ENCODE measurements at regions not wholly inside any gene's neighbourhood (a gene's known extent, or its start where the extent isn't known, plus 50 kb on each side); places are given as distances from the start of the nearest gene placed in this dataset.

DNA sequence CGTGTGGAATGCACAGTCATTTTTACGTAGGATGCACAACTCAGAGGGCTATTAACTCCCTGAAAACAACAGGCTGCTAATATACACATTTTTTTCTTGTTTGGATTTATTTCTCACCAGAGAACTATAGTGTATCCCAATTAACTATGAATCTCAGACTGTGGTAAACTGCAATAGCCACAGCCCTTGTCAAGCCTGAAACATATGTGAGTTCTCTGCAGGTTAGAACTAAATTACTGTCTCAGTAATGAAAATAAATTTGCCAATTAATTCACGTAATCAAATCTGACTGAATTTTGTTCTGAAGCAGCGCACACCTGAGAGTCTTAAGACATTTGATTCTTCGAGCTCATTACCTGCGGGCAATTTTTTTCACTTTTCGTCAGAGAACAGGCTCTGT, 318.6 kb downstream of the PMP22 start:
- H3K79me2 ChIP-seq (ENCODE audit: low read length): no peaks in the 10 kb centered on the region
- H3K36me3 ChIP-seq (replicated peaks; ENCODE audit: low read depth, low read length): no peaks in the 10 kb centered on the region
- H3K9ac ChIP-seq (ENCODE audit: low read length): no peak overlapping the region
- H3K27ac ChIP-seq (ENCODE audit: low read length): no peak overlapping the region
- H3K9me3 ChIP-seq (ENCODE audit: insufficient read depth, low read length): no peaks in the 10 kb centered on the region
- H3K4me1 ChIP-seq (ENCODE audit: low read length): no peaks in the 10 kb centered on the region
- H3K4me2 ChIP-seq (ENCODE audit: low read length): no peak overlapping the region
- H3K4me3 ChIP-seq (ENCODE audit: low read length): no peak overlapping the region
- H4K20me1 ChIP-seq (ENCODE audit: insufficient read depth, low read length): no peaks in the 10 kb centered on the region
- no peaks in the 10 kb centered on the region for H3K27me3 ChIP-seq (ENCODE audit: low read depth, low read length)
- no peak overlapping the region for H2AFZ ChIP-seq (ENCODE audit: low read depth, low read length)
- no peak for TF ChIP-seq EZH2phosphoT487 (IDR thresholded peaks at IDR 0.05; ENCODE audit: low read depth)
- TF ChIP-seq, protein P1, sequence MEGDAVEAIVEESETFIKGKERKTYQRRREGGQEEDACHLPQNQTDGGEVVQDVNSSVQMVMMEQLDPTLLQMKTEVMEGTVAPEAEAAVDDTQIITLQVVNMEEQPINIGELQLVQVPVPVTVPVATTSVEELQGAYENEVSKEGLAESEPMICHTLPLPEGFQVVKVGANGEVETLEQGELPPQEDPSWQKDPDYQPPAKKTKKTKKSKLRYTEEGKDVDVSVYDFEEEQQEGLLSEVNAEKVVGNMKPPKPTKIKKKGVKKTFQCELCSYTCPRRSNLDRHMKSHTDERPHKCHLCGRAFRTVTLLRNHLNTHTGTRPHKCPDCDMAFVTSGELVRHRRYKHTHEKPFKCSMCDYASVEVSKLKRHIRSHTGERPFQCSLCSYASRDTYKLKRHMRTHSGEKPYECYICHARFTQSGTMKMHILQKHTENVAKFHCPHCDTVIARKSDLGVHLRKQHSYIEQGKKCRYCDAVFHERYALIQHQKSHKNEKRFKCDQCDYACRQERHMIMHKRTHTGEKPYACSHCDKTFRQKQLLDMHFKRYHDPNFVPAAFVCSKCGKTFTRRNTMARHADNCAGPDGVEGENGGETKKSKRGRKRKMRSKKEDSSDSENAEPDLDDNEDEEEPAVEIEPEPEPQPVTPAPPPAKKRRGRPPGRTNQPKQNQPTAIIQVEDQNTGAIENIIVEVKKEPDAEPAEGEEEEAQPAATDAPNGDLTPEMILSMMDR (IDR thresholded peaks at IDR 0.05; ENCODE audit: low read depth, low read length): no peak

DNA sequence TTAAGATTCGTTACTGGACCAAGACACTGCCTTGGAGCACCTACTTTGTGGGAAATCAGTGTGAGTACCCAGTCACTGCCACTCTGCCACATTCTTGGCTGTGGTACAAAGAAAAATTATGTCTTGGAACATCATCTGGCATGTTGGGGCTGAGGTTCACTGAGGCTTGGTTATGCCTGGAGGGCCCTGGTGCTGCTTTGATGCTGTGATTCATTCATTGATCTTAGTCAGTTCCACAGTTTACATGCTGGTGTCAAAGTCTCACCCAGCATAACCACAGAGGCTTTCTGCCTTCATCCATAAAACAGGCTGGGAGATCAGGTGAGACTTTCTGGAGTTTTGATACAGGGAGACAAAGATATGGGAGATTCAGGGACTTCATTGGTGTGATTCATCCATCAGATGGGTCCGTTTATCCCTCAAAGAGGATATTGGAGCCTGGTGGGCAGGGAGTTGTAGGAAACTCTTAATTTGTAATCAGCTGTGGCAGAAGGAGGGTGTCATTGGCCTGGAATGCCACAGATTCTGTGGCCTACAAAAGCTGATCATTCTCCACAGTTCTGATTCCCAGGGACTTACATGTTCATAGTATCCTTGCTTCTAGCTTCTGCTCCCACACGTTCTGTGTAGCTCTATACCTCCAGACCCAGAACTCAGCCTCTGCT, 322.5 kb downstream of the PMP22 start:
- Histone ChIP-seq H3K36me3 (replicated peaks; ENCODE audit: low read depth, low read length) (no peaks in the 10 kb centered on the region), H3K79me2 (ENCODE audit: low read length) (no peaks in the 10 kb centered on the region), H4K20me1 (ENCODE audit: insufficient read depth, low read length) (no peaks in the 10 kb centered on the region), H2AFZ (ENCODE audit: low read depth, low read length) (no peak overlapping the region), H3K9me3 (ENCODE audit: insufficient read depth, low read length) (no peaks in the 10 kb centered on the region), H3K4me1 (ENCODE audit: low read length) (no peaks in the 10 kb centered on the region), H3K9ac (ENCODE audit: low read length) (no peak overlapping the region), H3K4me3 (ENCODE audit: low read length) (no peak overlapping the region), H3K27me3 (ENCODE audit: low read depth, low read length) (no peaks in the 10 kb centered on the region), H3K27ac (ENCODE audit: low read length) (no peak overlapping the region), H3K4me2 (ENCODE audit: low read length) (no peak overlapping the region)
- TF ChIP-seq, protein P1 (IDR thresholded peaks at IDR 0.05; ENCODE audit: low read depth, low read length): no peak
- no peak for TF ChIP-seq EZH2phosphoT487 (IDR thresholded peaks at IDR 0.05; ENCODE audit: low read depth)

DNA sequence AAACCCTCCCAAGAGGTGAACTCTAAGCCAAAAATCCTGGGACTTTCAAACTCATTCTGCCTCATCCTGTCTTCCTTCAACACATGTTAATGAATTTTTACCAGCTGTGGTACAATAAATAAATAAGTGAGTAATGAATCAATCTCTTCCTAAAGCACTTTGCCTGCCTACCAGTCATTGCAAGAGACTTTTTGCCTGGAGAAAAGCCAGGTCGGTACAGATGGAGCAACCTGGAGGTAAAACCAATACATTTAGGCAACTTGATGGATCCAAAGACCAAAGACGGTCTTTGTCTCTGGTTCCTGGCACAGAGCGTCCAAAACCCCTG, 324.2 kb downstream of the PMP22 start:
- no peak for TF ChIP-seq EZH2phosphoT487 (IDR thresholded peaks at IDR 0.05; ENCODE audit: low read depth)
- TF ChIP-seq, protein P1 (IDR thresholded peaks at IDR 0.05; ENCODE audit: low read depth, low read length): no peak
- Histone ChIP-seq H4K20me1 (ENCODE audit: insufficient read depth, low read length) (no peaks in the 10 kb centered on the region), H3K9ac (ENCODE audit: low read length) (no peak overlapping the region)

DNA sequence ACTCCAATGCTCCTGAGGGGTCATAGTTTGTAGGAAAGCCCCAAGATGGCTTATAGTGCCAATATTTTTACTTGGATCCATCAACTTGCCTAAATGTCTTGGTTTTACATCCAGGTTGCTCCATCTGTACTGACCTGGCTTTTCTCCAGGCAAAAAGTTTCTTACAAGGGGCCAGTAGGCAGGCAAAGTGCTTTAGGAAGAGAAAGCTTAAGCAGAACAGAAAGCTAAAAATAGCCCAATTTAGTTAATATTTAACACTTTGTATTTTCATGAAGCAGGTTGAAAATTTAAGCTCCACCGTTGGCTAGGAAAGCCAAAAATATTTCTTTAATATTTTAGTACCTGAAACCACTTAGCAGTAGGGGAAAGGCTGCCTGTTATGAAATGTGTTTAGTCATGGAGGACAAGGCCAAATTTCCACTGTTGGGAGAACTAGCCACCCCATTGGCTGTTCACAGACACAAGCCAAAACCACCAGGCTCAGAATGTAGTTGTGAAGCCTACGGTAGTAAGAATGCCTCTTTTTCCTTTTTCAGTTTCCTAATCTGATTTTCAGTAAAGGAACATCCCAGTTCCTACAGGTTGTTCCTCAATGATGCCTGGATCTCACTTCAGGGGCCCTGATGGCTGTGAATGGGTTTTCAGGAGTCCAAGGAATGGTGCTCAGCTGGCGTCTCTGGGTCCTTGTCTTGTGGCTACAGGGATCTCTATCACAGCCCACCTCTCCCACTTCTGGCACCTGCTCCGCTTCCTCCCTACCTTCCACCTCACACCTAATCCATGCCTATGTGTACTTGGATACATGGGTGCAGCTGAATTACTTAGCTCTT, 324.8 kb downstream of the PMP22 start:
- no peak overlapping the region for H3K4me2 ChIP-seq (ENCODE audit: low read length)
- H3K4me3 ChIP-seq (ENCODE audit: low read length): no peak overlapping the region
- no peak overlapping the region for H3K27ac ChIP-seq (ENCODE audit: low read length)
- no peaks in the 10 kb centered on the region for H3K27me3 ChIP-seq (ENCODE audit: low read depth, low read length)
- H3K36me3 ChIP-seq (replicated peaks; ENCODE audit: low read depth, low read length): no peaks in the 10 kb centered on the region
- no peak overlapping the region for H3K9ac ChIP-seq (ENCODE audit: low read length)
- TF ChIP-seq, protein P1 (IDR thresholded peaks at IDR 0.05; ENCODE audit: low read depth, low read length): no peak
- no peak for TF ChIP-seq EZH2phosphoT487 (IDR thresholded peaks at IDR 0.05; ENCODE audit: low read depth)
- no peaks in the 10 kb centered on the region for H3K79me2 ChIP-seq (ENCODE audit: low read length)
- H3K9me3 ChIP-seq (ENCODE audit: insufficient read depth, low read length): no peaks in the 10 kb centered on the region
- H2AFZ ChIP-seq (ENCODE audit: low read depth, low read length): no peak overlapping the region
- H4K20me1 ChIP-seq (ENCODE audit: insufficient read depth, low read length): no peaks in the 10 kb centered on the region
- no peaks in the 10 kb centered on the region for H3K4me1 ChIP-seq (ENCODE audit: low read length)

More for the DNA sequence above, 324.2 kb downstream of the PMP22 start:
- Histone ChIP-seq H3K79me2 (ENCODE audit: low read length) (no peaks in the 10 kb centered on the region), H3K4me1 (ENCODE audit: low read length) (no peaks in the 10 kb centered on the region), H3K9me3 (ENCODE audit: insufficient read depth, low read length) (no peaks in the 10 kb centered on the region), H3K27me3 (ENCODE audit: low read depth, low read length) (no peaks in the 10 kb centered on the region), H3K27ac (ENCODE audit: low read length) (no peak overlapping the region), H3K4me2 (ENCODE audit: low read length) (no peak overlapping the region), H2AFZ (ENCODE audit: low read depth, low read length) (no peak overlapping the region), H3K36me3 (replicated peaks; ENCODE audit: low read depth, low read length) (no peaks in the 10 kb centered on the region), H3K4me3 (ENCODE audit: low read length) (no peak overlapping the region)
